ENCODE measurements at regions not wholly inside any gene's neighbourhood (a gene's known extent, or its start where the extent isn't known, plus 50 kb on each side); places are given as distances from the start of the nearest gene placed in this dataset.

GRCh38 chr1:219697682-219698081, 84.8 kb upstream of the ZC3H11B start:
- Histone ChIP-seq H3K27ac (ENCODE audit: low read depth in 1 of 2, low read length in 2 of 2) (no peak overlapping the region), H2AFZ (ENCODE audit: insufficient read depth, low read depth, low read length, poor library complexity, severe bottlenecking) (no peak overlapping the region), H3K4me1 (ENCODE audit: control insufficient read depth in 1 of 2, insufficient read depth in 2 of 2, low read length in 2 of 2) (no peaks in the 10 kb centered on the region), H3K27me3 (ENCODE audit: control insufficient read depth in 2 of 2, insufficient read depth in 2 of 2, low read length in 2 of 2) (no peaks in the 10 kb centered on the region), H3K4me3 (replicated peaks in 1 of 3; ENCODE audit: low read depth in 2 of 3, low read length in 3 of 3) (no peak overlapping the region), H3K9ac (ENCODE audit: insufficient read depth, low read length, poor library complexity, severe bottlenecking) (no peak overlapping the region), H4K20me1 (ENCODE audit: insufficient read depth, low read length) (no peaks in the 10 kb centered on the region), H3K4me2 (replicated peaks; ENCODE audit: extremely low read depth, low read length, poor library complexity, severe bottlenecking) (no peak overlapping the region), H3K79me2 (ENCODE audit: insufficient read depth, low read length) (no peaks in the 10 kb centered on the region), H3K9me3 (replicated peaks in 1 of 2; ENCODE audit: control insufficient read depth in 1 of 2, insufficient read depth in 1 of 2, low read length in 2 of 2) (no peaks in the 10 kb centered on the region), H3K36me3 (replicated peaks in 1 of 2; ENCODE audit: control insufficient read depth in 1 of 2, insufficient read depth in 2 of 2, low read length in 2 of 2) (no peaks in the 10 kb centered on the region)
- no peak overlapping the region for H3K27ac Mint-ChIP-seq
- no peak overlapping the region for H3K4me3 Mint-ChIP-seq
- DNase-seq: no peak
- H3K27me3 Mint-ChIP-seq (ENCODE audit: low read depth in 3 of 3): peaks cover 0 to 1% (median 0%) of the 10 kb centered on the region in 3 donors
- H3K9me3 Mint-ChIP-seq: peaks cover 0 to 4% (median 0%) of the 10 kb centered on the region in 7 donors
- H3K36me3 Mint-ChIP-seq: no peaks in the 10 kb centered on the region
- WGBS (ENCODE audit: insufficient coverage): 100% methylated on average over 1 of the region's 1 CpG
- no peak for TF ChIP-seq CTCF (IDR thresholded peaks at IDR 0.05)
- intact Hi-C loops (cut with micrococcal nuclease): no loop called here
- no peaks in the 10 kb centered on the region for H3K4me1 Mint-ChIP-seq

- no peak for DNase-seq
- no peak overlapping the region for H3K4me2 ChIP-seq (replicated peaks; ENCODE audit: extremely low read depth, low read length, poor library complexity, severe bottlenecking)
- H3K79me2 ChIP-seq (ENCODE audit: insufficient read depth, low read length): no peaks in the 10 kb centered on the region
- no peaks in the 10 kb centered on the region for H3K36me3 Mint-ChIP-seq
- WGBS (ENCODE audit: insufficient coverage): 67% methylated on average over 2 of the region's 2 CpGs
- H3K27ac ChIP-seq (ENCODE audit: low read depth in 1 of 2, low read length in 2 of 2): no peak overlapping the region
- no peaks in the 10 kb centered on the region for H3K27me3 Mint-ChIP-seq (ENCODE audit: low read depth in 3 of 3)
- no peaks in the 10 kb centered on the region for H4K20me1 ChIP-seq (ENCODE audit: insufficient read depth, low read length)
- H3K27ac Mint-ChIP-seq: no peak overlapping the region
- TF ChIP-seq CTCF (IDR thresholded peaks at IDR 0.05): no peak
- H3K4me3 ChIP-seq (replicated peaks in 1 of 3; ENCODE audit: low read depth in 2 of 3, low read length in 3 of 3): no peak overlapping the region
- intact Hi-C loops (cut with micrococcal nuclease): no loop called here
- no peak overlapping the region for H2AFZ ChIP-seq (ENCODE audit: insufficient read depth, low read depth, low read length, poor library complexity, severe bottlenecking)
- no peaks in the 10 kb centered on the region for H3K36me3 ChIP-seq (replicated peaks in 1 of 2; ENCODE audit: control insufficient read depth in 1 of 2, insufficient read depth in 2 of 2, low read length in 2 of 2)
- H3K9ac ChIP-seq (ENCODE audit: insufficient read depth, low read length, poor library complexity, severe bottlenecking): no peak overlapping the region
- no peaks in the 10 kb centered on the region for H3K27me3 ChIP-seq (ENCODE audit: control insufficient read depth in 2 of 2, insufficient read depth in 2 of 2, low read length in 2 of 2)
- H3K9me3 Mint-ChIP-seq: peaks cover 0 to 3% (median 0%) of the 10 kb centered on the region in 7 donors
- H3K4me1 Mint-ChIP-seq: no peaks in the 10 kb centered on the region
- H3K4me1 ChIP-seq (ENCODE audit: control insufficient read depth in 1 of 2, insufficient read depth in 2 of 2, low read length in 2 of 2): no peaks in the 10 kb centered on the region
- H3K4me3 Mint-ChIP-seq: no peak overlapping the region
- H3K9me3 ChIP-seq (replicated peaks in 1 of 2; ENCODE audit: control insufficient read depth in 1 of 2, insufficient read depth in 1 of 2, low read length in 2 of 2): no peaks in the 10 kb centered on the region
Measured at GRCh38 chr1:219692981-219693380, 80.1 kb upstream of the ZC3H11B start.
